ENCODE measurements at regions not wholly inside any gene's neighbourhood (a gene's known extent, or its start where the extent isn't known, plus 50 kb on each side); places are given as distances from the start of the nearest gene placed in this dataset.

GRCh38 chr6:14582749-14583148 lies 465.2 kb downstream of the CD83 start:
- TF ChIP-seq, protein P1, sequence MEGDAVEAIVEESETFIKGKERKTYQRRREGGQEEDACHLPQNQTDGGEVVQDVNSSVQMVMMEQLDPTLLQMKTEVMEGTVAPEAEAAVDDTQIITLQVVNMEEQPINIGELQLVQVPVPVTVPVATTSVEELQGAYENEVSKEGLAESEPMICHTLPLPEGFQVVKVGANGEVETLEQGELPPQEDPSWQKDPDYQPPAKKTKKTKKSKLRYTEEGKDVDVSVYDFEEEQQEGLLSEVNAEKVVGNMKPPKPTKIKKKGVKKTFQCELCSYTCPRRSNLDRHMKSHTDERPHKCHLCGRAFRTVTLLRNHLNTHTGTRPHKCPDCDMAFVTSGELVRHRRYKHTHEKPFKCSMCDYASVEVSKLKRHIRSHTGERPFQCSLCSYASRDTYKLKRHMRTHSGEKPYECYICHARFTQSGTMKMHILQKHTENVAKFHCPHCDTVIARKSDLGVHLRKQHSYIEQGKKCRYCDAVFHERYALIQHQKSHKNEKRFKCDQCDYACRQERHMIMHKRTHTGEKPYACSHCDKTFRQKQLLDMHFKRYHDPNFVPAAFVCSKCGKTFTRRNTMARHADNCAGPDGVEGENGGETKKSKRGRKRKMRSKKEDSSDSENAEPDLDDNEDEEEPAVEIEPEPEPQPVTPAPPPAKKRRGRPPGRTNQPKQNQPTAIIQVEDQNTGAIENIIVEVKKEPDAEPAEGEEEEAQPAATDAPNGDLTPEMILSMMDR (IDR thresholded peaks at IDR 0.05; ENCODE audit: partially characterized antibody, unreplicated experiment): no peak
- Mint-ChIP-seq H3K36me3 (ENCODE audit: unreplicated experiment) (no peaks in the 10 kb centered on the region), H3K27me3 (ENCODE audit: unreplicated experiment) (peaks cover 1% of the 10 kb centered on the region), H3K4me1 (ENCODE audit: low read depth, unreplicated experiment) (no peaks in the 10 kb centered on the region), H3K9me3 (ENCODE audit: unreplicated experiment) (peaks cover 2% of the 10 kb centered on the region), H3K4me3 (ENCODE audit: unreplicated experiment) (no peak overlapping the region), H3K27ac (ENCODE audit: unreplicated experiment) (no peak overlapping the region)
- DNase-seq: no peak

DNA sequence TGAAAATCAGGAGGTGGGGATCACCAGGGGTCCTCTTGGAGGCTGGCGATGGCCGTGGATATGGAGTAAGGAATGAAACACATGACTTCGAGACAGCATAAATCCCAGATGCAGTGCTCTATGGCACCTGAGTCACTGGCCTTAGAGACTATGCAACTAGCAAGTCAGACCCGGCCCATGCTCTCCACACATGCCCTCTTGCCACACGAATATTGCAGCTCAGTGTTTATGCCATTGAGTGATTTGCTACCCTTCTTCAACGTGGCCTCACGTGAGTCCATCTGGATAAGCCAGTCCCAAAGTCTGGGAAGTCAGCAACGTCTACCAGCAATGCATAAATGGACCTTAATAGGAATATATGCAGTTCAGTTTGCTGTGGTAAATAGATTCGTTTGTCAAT lies 466.3 kb downstream of the CD83 start:
- Mint-ChIP-seq H3K4me1 (ENCODE audit: low read depth, unreplicated experiment) (no peaks in the 10 kb centered on the region), H3K27me3 (ENCODE audit: unreplicated experiment) (peaks cover 4% of the 10 kb centered on the region), H3K9me3 (ENCODE audit: unreplicated experiment) (peaks cover 2% of the 10 kb centered on the region), H3K27ac (ENCODE audit: unreplicated experiment) (no peak overlapping the region), H3K36me3 (ENCODE audit: unreplicated experiment) (no peaks in the 10 kb centered on the region), H3K4me3 (ENCODE audit: unreplicated experiment) (no peak overlapping the region)
- TF ChIP-seq, protein P1 (IDR thresholded peaks at IDR 0.05; ENCODE audit: partially characterized antibody, unreplicated experiment): no peak
- no peak for DNase-seq

GRCh38 chr6:14584450-14584849 lies 466.9 kb downstream of the CD83 start:
- Mint-ChIP-seq H3K36me3 (ENCODE audit: unreplicated experiment) (no peaks in the 10 kb centered on the region), H3K9me3 (ENCODE audit: unreplicated experiment) (peaks cover 2% of the 10 kb centered on the region), H3K4me3 (ENCODE audit: unreplicated experiment) (no peak overlapping the region), H3K27me3 (ENCODE audit: unreplicated experiment) (peaks cover 4% of the 10 kb centered on the region), H3K27ac (ENCODE audit: unreplicated experiment) (no peak overlapping the region), H3K4me1 (ENCODE audit: low read depth, unreplicated experiment) (no peaks in the 10 kb centered on the region)
- DNase-seq: no peak
- TF ChIP-seq, protein P1 (IDR thresholded peaks at IDR 0.05; ENCODE audit: partially characterized antibody, unreplicated experiment): no peak

DNA sequence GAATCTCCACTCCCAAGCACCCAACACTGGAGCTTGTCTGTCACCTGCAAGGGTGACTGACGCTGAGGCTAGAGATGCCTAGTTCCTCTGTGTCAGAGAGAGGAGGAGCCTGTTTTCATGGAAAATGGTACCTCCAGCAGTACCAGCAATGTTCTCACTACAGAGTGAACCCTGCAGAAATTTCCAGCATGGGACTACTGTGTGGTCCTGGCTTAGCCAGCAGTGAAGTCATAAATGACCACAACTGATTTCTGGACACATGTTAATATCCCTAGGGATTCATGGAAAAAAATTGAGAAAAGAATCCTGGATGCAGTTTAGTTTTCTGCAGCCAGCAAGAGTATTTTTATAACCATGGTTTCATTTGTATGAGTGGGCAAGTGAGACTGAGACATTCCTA lies 468.1 kb downstream of the CD83 start:
- H3K4me1 Mint-ChIP-seq (ENCODE audit: low read depth, unreplicated experiment): no peaks in the 10 kb centered on the region
- no peak for DNase-seq
- no peak overlapping the region for H3K4me3 Mint-ChIP-seq (ENCODE audit: unreplicated experiment)
- peaks cover 2% of the 10 kb centered on the region for H3K9me3 Mint-ChIP-seq (ENCODE audit: unreplicated experiment)
- TF ChIP-seq, protein P1 (IDR thresholded peaks at IDR 0.05; ENCODE audit: partially characterized antibody, unreplicated experiment): no peak
- peaks cover 4% of the 10 kb centered on the region for H3K27me3 Mint-ChIP-seq (ENCODE audit: unreplicated experiment)
- no peaks in the 10 kb centered on the region for H3K36me3 Mint-ChIP-seq (ENCODE audit: unreplicated experiment)
- H3K27ac Mint-ChIP-seq (ENCODE audit: unreplicated experiment): no peak overlapping the region

DNA sequence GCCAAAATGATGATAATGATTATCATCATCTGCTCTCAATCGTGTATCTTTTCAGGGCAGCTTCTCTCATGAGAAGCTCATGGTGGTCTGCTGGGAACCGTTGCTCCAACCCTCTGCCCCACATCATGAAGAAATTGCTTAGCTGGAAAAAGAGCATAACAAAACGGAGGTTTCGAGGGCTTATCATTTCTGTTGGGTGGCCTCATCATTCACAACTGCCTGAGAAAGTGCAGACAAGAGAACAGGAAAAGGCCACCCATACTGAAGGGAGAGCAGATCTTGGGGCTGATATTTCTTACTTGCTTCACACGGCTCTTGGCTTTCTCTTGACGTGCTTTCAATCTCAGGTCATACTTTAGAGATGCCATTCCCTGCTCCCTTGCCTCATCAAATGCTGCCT lies 471.6 kb downstream of the CD83 start:
- Mint-ChIP-seq H3K4me3 (ENCODE audit: unreplicated experiment) (no peak overlapping the region), H3K9me3 (ENCODE audit: unreplicated experiment) (peaks cover 2% of the 10 kb centered on the region), H3K36me3 (ENCODE audit: unreplicated experiment) (no peaks in the 10 kb centered on the region), H3K4me1 (ENCODE audit: low read depth, unreplicated experiment) (no peaks in the 10 kb centered on the region), H3K27me3 (ENCODE audit: unreplicated experiment) (peaks cover 2% of the 10 kb centered on the region), H3K27ac (ENCODE audit: unreplicated experiment) (no peak overlapping the region)
- TF ChIP-seq, protein P1 (IDR thresholded peaks at IDR 0.05; ENCODE audit: partially characterized antibody, unreplicated experiment): no peak
- DNase-seq: no peak

Data from glutamatergic neuron (in vitro differentiated cells).